DMS53 treated with DMSO at 0.1 percent for 48 hours (cell line): ENCODE measurements at regions not wholly inside any gene's neighbourhood (a gene's known extent, or its start where the extent isn't known, plus 50 kb on each side); places are given as distances from the start of the nearest gene placed in this dataset.

ENCODE experiments used
- DNase-seq: peaks from one replicate; lab custom pipeline; 2025; ENCODE audit not compliant: unreplicated experiment; lab: John Stamatoyannopoulos, UW

- DNase-seq, result no peak
Observed at GRCh38 chr6:21508753-21509152, 84.8 kb upstream of the SOX4 start.

- no peak for DNase-seq
Observed at GRCh38 chr6:21511891-21512550, 81.5 kb upstream of the SOX4 start.

- DNase-seq, result no peak
Observed at GRCh38 chr6:21514288-21514687, 79.3 kb upstream of the SOX4 start.

GRCh38 chr6:21518317-21518716, 75.2 kb upstream of the SOX4 start:
- no peak for DNase-seq

GRCh38 chr6:21519642-21520041, 73.9 kb upstream of the SOX4 start:
- DNase-seq, result no peak

GRCh38 chr6:21521276-21521675, 72.3 kb upstream of the SOX4 start:
- DNase-seq, result no peak

- DNase-seq, result no peak
Observed at GRCh38 chr6:21522143-21522747, 71.3 kb upstream of the SOX4 start.

GRCh38 chr6:21522797-21523456, 70.6 kb upstream of the SOX4 start:
- no peak for DNase-seq

- no peak for DNase-seq
Observed at GRCh38 chr6:21523652-21524051, 69.9 kb upstream of the SOX4 start.

GRCh38 chr6:21524201-21524600, 69.3 kb upstream of the SOX4 start:
- DNase-seq, result no peak

GRCh38 chr6:21526974-21527373, 66.6 kb upstream of the SOX4 start:
- DNase-seq, result no peak

- peak; percentile 18 for DNase-seq
Observed at GRCh38 chr6:21527731-21528130, 65.8 kb upstream of the SOX4 start.

- DNase-seq, result no peak
Observed at GRCh38 chr6:21529431-21529830, 64.1 kb upstream of the SOX4 start.

GRCh38 chr6:21531393-21531792, 62.2 kb upstream of the SOX4 start:
- DNase-seq, result no peak

- no peak for DNase-seq
Observed at GRCh38 chr6:21533678-21534077, 59.9 kb upstream of the SOX4 start.

GRCh38 chr6:21536280-21536766, 57.2 kb upstream of the SOX4 start:
- DNase-seq, result no peak

GRCh38 chr6:21537637-21538036, 55.9 kb upstream of the SOX4 start:
- DNase-seq, result no peak

GRCh38 chr6:21538186-21538798, 55.3 kb upstream of the SOX4 start:
- DNase-seq, result no peak

- no peak for DNase-seq
Observed at GRCh38 chr6:21539621-21540100, 53.9 kb upstream of the SOX4 start.
